Astrocyte (in vitro differentiated cells and primary cell): ENCODE measurements at regions not wholly inside any gene's neighbourhood (a gene's known extent, or its start where the extent isn't known, plus 50 kb on each side); places are given as distances from the start of the nearest gene placed in this dataset.
A peak's percentile ranks its signal among the peaks of the same experiment; 100 is the strongest.

Experiments
- DNase-seq: peaks from one replicate; pipeline ENCODE4 v3.0.0-alpha.2; 2010; ENCODE audit warnings: low read depth
- FAIRE-seq: peaks from 2 replicates; lab custom pipeline; 2011; peaks lifted over from hg19 to GRCh38; lab: Jason Lieb, UNC
- H2AFZ ChIP-seq: 2 replicates; pipeline ENCODE4 v1.6.0; 2012; ENCODE audit warnings: low read depth, low read length, inconsistent platforms
- H3K27ac ChIP-seq: 2 replicates; pipeline ENCODE4 v1.5.1; 2011; ENCODE audit warnings: low read depth, low read length, inconsistent platforms
- H3K27me3 ChIP-seq: 2 replicates; pipeline ENCODE4 v1.6.0; 2011; ENCODE audit warnings: low read length, inconsistent platforms; ENCODE audit not compliant: insufficient read depth
- H3K36me3 ChIP-seq: 2 replicates; pipeline ENCODE4 v1.5.1; 2011; ENCODE audit warnings: low read length, inconsistent platforms; ENCODE audit not compliant: insufficient read depth
- H3K4me1 ChIP-seq: 2 replicates; pipeline ENCODE4 v1.5.1; 2011; ENCODE audit warnings: low read length, inconsistent platforms; ENCODE audit not compliant: insufficient read depth
- H3K4me2 ChIP-seq: 2 replicates; pipeline ENCODE4 v1.6.0; 2012; ENCODE audit warnings: low read length, inconsistent platforms
- H3K4me3 ChIP-seq: 2 replicates; pipeline ENCODE4 v1.5.1; 2011; ENCODE audit warnings: low read depth, mild to moderate bottlenecking, low read length, inconsistent platforms; ENCODE audit not compliant: insufficient read depth
- H3K79me2 ChIP-seq: 2 replicates; pipeline ENCODE4 v1.6.0; 2012; ENCODE audit warnings: mild to moderate bottlenecking, low read length, inconsistent platforms; ENCODE audit not compliant: insufficient read depth
- H3K9ac ChIP-seq: 2 replicates; pipeline ENCODE4 v1.6.0; 2012; ENCODE audit warnings: mild to moderate bottlenecking, low read length, inconsistent platforms
- H3K9me3 ChIP-seq: 2 replicates; pipeline ENCODE4 v1.5.1; 2012; ENCODE audit warnings: low read depth, mild to moderate bottlenecking, low read length, inconsistent platforms; ENCODE audit not compliant: insufficient read depth
- H4K20me1 ChIP-seq: 2 replicates; pipeline ENCODE4 v1.6.0; 2012; ENCODE audit warnings: low read length, inconsistent platforms; ENCODE audit not compliant: insufficient read depth
- H3K27ac Mint-ChIP-seq: one replicate; pipeline ENCODE4 v1.8.0; 2021; ENCODE audit warnings: mild to moderate bottlenecking, mixed read lengths; ENCODE audit not compliant: unreplicated experiment
- H3K27me3 Mint-ChIP-seq: one replicate; pipeline ENCODE4 v1.8.0; 2021; ENCODE audit warnings: low read depth, mixed read lengths; ENCODE audit not compliant: unreplicated experiment
- H3K36me3 Mint-ChIP-seq: one replicate; pipeline ENCODE4 v1.8.0; 2021; ENCODE audit warnings: low read depth, mixed read lengths; ENCODE audit not compliant: unreplicated experiment
- H3K4me1 Mint-ChIP-seq: one replicate; pipeline ENCODE4 v1.8.0; 2021; ENCODE audit warnings: low read depth, mixed read lengths; ENCODE audit not compliant: unreplicated experiment
- H3K4me3 Mint-ChIP-seq: one replicate; pipeline ENCODE4 v1.8.0; 2021; ENCODE audit warnings: mild to moderate bottlenecking, moderate library complexity, mixed read lengths; ENCODE audit not compliant: unreplicated experiment
- H3K9me3 Mint-ChIP-seq: one replicate; pipeline ENCODE4 v1.8.0; 2021; ENCODE audit warnings: mild to moderate bottlenecking, mixed read lengths; ENCODE audit not compliant: unreplicated experiment
- EZH2 ChIP-seq: IDR thresholded peaks from 2 replicates; pipeline ENCODE4 v1.6.1; 2012; ENCODE audit warnings: mild to moderate bottlenecking, low read length, inconsistent platforms; ENCODE audit not compliant: insufficient read depth
- TF ChIP-seq, protein P1 (sequence below): IDR thresholded peaks from 2 replicates; pipeline ENCODE4 v1.5.1; 2011; ENCODE audit warnings: low read depth, mild to moderate bottlenecking, inconsistent platforms, low read length, moderate library complexity; ENCODE audit not compliant: insufficient read depth

DNA sequence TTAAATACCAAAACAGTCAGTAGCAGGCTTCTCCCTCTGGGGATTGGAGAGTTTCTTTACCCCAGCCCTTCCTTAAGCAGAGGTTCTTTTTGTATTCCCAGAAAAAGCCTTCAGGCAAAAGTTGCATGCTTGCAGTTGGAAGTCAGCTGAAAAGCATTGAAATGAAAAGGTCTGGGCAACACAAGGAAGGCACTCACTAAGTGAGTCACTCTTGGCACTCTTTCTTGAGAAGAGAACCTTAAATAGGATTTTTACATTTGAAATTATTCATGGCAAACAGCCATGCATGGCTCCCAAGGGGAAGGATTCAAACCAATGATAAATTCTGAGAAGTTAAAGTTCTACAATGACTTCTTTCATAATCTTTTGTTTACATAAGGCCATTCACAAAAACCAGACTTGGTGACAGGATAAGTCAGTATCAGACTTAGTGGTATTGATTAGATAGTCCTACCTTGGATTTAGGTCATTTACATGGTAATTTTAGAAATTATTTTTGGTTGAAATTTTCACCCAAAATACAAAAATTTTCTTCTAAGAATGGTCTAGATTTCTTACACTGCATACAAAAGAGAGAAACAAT lies 2068.9 kb downstream of the PCDH7 start:
- H2AFZ ChIP-seq: no peak overlapping the region
- Mint-ChIP-seq H3K27me3 (no peaks in the 10 kb centered on the region), H3K4me1 (no peaks in the 10 kb centered on the region), H3K27ac (no peak overlapping the region), H3K4me3 (no peak overlapping the region), H3K36me3 (no peaks in the 10 kb centered on the region), H3K9me3 (no peaks in the 10 kb centered on the region)
- H3K9ac ChIP-seq: no peak overlapping the region
- H3K4me3 ChIP-seq: no peak overlapping the region
- H3K79me2 ChIP-seq: no peaks in the 10 kb centered on the region
- no peaks in the 10 kb centered on the region for H3K9me3 ChIP-seq
- H3K36me3 ChIP-seq: no peaks in the 10 kb centered on the region
- no peak overlapping the region for H3K27ac ChIP-seq
- H4K20me1 ChIP-seq: no peaks in the 10 kb centered on the region
- no peak for FAIRE-seq
- no peaks in the 10 kb centered on the region for H3K4me1 ChIP-seq
- peak; percentile 41 for DNase-seq
- no peaks in the 10 kb centered on the region for H3K27me3 ChIP-seq
- TF ChIP-seq, protein P1, sequence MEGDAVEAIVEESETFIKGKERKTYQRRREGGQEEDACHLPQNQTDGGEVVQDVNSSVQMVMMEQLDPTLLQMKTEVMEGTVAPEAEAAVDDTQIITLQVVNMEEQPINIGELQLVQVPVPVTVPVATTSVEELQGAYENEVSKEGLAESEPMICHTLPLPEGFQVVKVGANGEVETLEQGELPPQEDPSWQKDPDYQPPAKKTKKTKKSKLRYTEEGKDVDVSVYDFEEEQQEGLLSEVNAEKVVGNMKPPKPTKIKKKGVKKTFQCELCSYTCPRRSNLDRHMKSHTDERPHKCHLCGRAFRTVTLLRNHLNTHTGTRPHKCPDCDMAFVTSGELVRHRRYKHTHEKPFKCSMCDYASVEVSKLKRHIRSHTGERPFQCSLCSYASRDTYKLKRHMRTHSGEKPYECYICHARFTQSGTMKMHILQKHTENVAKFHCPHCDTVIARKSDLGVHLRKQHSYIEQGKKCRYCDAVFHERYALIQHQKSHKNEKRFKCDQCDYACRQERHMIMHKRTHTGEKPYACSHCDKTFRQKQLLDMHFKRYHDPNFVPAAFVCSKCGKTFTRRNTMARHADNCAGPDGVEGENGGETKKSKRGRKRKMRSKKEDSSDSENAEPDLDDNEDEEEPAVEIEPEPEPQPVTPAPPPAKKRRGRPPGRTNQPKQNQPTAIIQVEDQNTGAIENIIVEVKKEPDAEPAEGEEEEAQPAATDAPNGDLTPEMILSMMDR: no peak
- no peak for TF ChIP-seq EZH2
- no peak overlapping the region for H3K4me2 ChIP-seq

DNA sequence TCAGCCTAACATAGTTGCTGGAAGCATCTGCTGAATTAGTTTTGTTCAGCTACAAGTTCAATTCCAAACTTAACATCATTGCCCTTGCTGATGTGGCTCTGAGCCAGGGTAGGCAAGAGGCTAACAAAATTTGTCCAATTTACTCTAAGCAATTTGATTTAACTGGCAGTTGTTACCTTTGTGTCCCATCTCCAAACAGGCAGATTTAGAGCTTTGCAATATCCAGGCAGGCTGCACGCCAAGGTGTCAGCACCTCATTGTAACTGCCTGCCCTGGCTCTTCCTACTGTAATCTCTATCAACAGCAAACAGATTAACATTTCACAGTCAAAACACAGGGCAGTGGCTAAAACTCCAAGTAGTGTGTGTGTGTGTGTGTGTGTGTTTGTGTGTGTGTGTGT lies 2070.6 kb downstream of the PCDH7 start:
- H4K20me1 ChIP-seq: no peaks in the 10 kb centered on the region
- no peak for DNase-seq

More for the DNA sequence above, 2070.6 kb downstream of the PCDH7 start:
- Histone ChIP-seq H3K27ac (no peak overlapping the region), H3K4me1 (no peaks in the 10 kb centered on the region), H3K79me2 (no peaks in the 10 kb centered on the region), H3K9ac (no peak overlapping the region), H3K36me3 (no peaks in the 10 kb centered on the region), H2AFZ (no peak overlapping the region), H3K4me2 (no peak overlapping the region), H3K27me3 (no peaks in the 10 kb centered on the region), H3K9me3 (no peaks in the 10 kb centered on the region), H3K4me3 (no peak overlapping the region)
- Mint-ChIP-seq H3K36me3 (no peaks in the 10 kb centered on the region), H3K4me1 (no peaks in the 10 kb centered on the region), H3K9me3 (no peaks in the 10 kb centered on the region), H3K4me3 (no peak overlapping the region), H3K27ac (no peak overlapping the region), H3K27me3 (no peaks in the 10 kb centered on the region)
- TF ChIP-seq, protein P1: no peak
- no peak for TF ChIP-seq EZH2
- no peak for FAIRE-seq
